Esophagus squamous epithelium (tissue), 4 donors: ENCODE measurements at regions not wholly inside any gene's neighbourhood (a gene's known extent, or its start where the extent isn't known, plus 50 kb on each side); places are given as distances from the start of the nearest gene placed in this dataset.

Experiments used
- CTCF ChIP-seq, 6 experiments: fragments of 450-650 bp in 4 of 6; fragments of 200-600 bp in 2 of 6; sonication (generic) in 2 of 6; IDR thresholded peaks; one replicate each; pipeline ENCODE4 v1.5.1; 2016 to 2019; ENCODE audit warnings: antibody characterized with exemption in 6 of 6, mild to moderate bottlenecking in 4 of 6, moderate library complexity in 4 of 6
- POLR2A ChIP-seq, 4 donors: fragments of 450-650 bp; IDR thresholded peaks; one replicate each; pipeline ENCODE4 v1.6.1; 2017; ENCODE audit warnings: antibody characterized with exemption in 4 of 4, mild to moderate bottlenecking in 4 of 4, moderate library complexity in 3 of 4

- TF ChIP-seq CTCF (IDR thresholded peaks at IDR 0.05) (no peak), POLR2A (IDR thresholded peaks at IDR 0.05) (no peak)
Measured at GRCh38 chr1:25008192-25008485, 78.1 kb upstream of the RUNX3 start.
